Stimulated activated naive CD8-positive, alpha-beta T cell treated with anti-CD3 and anti-CD28 coated beads, Interleukin-15, Interleukin-2, amounts not matched to agents 100 ng/mL and 50 ng/mL, for 24 hours (primary cell): ENCODE measurements at regions not wholly inside any gene's neighbourhood (a gene's known extent, or its start where the extent isn't known, plus 50 kb on each side); places are given as distances from the start of the nearest gene placed in this dataset.

Experiments used
- H3K27ac Mint-ChIP-seq: one replicate; pipeline ENCODE4 v1.8.0; 2021; ENCODE audit warnings: mild to moderate bottlenecking, mixed read lengths
- H3K27me3 Mint-ChIP-seq: one replicate; pipeline ENCODE4 v1.8.0; 2021; ENCODE audit warnings: mixed read lengths
- H3K36me3 Mint-ChIP-seq: one replicate; pipeline ENCODE4 v1.8.0; 2021; ENCODE audit warnings: low read depth, mixed read lengths
- H3K4me1 Mint-ChIP-seq: one replicate; pipeline ENCODE4 v1.8.0; 2021; ENCODE audit warnings: low read depth, mixed read lengths
- H3K4me3 Mint-ChIP-seq: one replicate; pipeline ENCODE4 v1.8.0; 2021; ENCODE audit warnings: mild to moderate bottlenecking, mixed read lengths
- H3K9me3 Mint-ChIP-seq: one replicate; pipeline ENCODE4 v1.8.0; 2021; ENCODE audit warnings: mixed read lengths

GRCh38 chr20:60064554-60065196, 106.5 kb downstream of the CDH26 start:
- Mint-ChIP-seq H3K4me1 (peaks cover 11% of the 10 kb centered on the region), H3K27me3 (no peaks in the 10 kb centered on the region), H3K36me3 (no peaks in the 10 kb centered on the region), H3K27ac (no peak overlapping the region), H3K4me3 (no peak overlapping the region), H3K9me3 (no peaks in the 10 kb centered on the region)

GRCh38 chr20:60065741-60066437, 107.7 kb downstream of the CDH26 start:
- Mint-ChIP-seq H3K36me3 (no peaks in the 10 kb centered on the region), H3K27ac (no peak overlapping the region), H3K4me3 (no peak overlapping the region), H3K4me1 (peaks cover 11% of the 10 kb centered on the region), H3K27me3 (no peaks in the 10 kb centered on the region), H3K9me3 (no peaks in the 10 kb centered on the region)

- Mint-ChIP-seq H3K4me1 (peaks cover 11% of the 10 kb centered on the region), H3K9me3 (no peaks in the 10 kb centered on the region), H3K36me3 (no peaks in the 10 kb centered on the region)
These were observed 108.2 kb downstream of the CDH26 start for GRCh38 chr20:60066438-60066823.

GRCh38 chr20:60068509-60068908, 110.3 kb downstream of the CDH26 start:
- no peaks in the 10 kb centered on the region for H3K36me3 Mint-ChIP-seq
- H3K27me3 Mint-ChIP-seq, result no peaks in the 10 kb centered on the region
- H3K9me3 Mint-ChIP-seq, result no peaks in the 10 kb centered on the region
- peaks cover 9% of the 10 kb centered on the region for H3K4me1 Mint-ChIP-seq
- H3K4me3 Mint-ChIP-seq, result no peak overlapping the region
- no peak overlapping the region for H3K27ac Mint-ChIP-seq

More at GRCh38 chr20:60066438-60066823, 108.2 kb downstream of the CDH26 start:
- no peak overlapping the region for H3K27ac Mint-ChIP-seq
- H3K4me3 Mint-ChIP-seq, result no peak overlapping the region
- no peaks in the 10 kb centered on the region for H3K27me3 Mint-ChIP-seq

- H3K4me1 Mint-ChIP-seq, result no peaks in the 10 kb centered on the region
- H3K9me3 Mint-ChIP-seq, result no peaks in the 10 kb centered on the region
- H3K27me3 Mint-ChIP-seq, result no peaks in the 10 kb centered on the region
- no peaks in the 10 kb centered on the region for H3K36me3 Mint-ChIP-seq
- H3K27ac Mint-ChIP-seq, result no peak overlapping the region
- H3K4me3 Mint-ChIP-seq, result no peak overlapping the region
These were observed 111.4 kb downstream of the CDH26 start for GRCh38 chr20:60069656-60070055.

- Mint-ChIP-seq H3K4me1 (no peaks in the 10 kb centered on the region), H3K27ac (no peak overlapping the region), H3K27me3 (no peaks in the 10 kb centered on the region), H3K4me3 (no peak overlapping the region), H3K9me3 (no peaks in the 10 kb centered on the region), H3K36me3 (no peaks in the 10 kb centered on the region)
These were observed 112.6 kb downstream of the CDH26 start for GRCh38 chr20:60070791-60071190.

- H3K27ac Mint-ChIP-seq, result no peak overlapping the region
- H3K36me3 Mint-ChIP-seq, result no peaks in the 10 kb centered on the region
- no peak overlapping the region for H3K4me3 Mint-ChIP-seq
- no peaks in the 10 kb centered on the region for H3K9me3 Mint-ChIP-seq
- H3K4me1 Mint-ChIP-seq, result no peaks in the 10 kb centered on the region
- no peaks in the 10 kb centered on the region for H3K27me3 Mint-ChIP-seq
These were observed 113.7 kb downstream of the CDH26 start for GRCh38 chr20:60071965-60072364.

GRCh38 chr20:60073086-60073485, 114.9 kb downstream of the CDH26 start:
- Mint-ChIP-seq H3K4me1 (no peaks in the 10 kb centered on the region), H3K27ac (no peak overlapping the region), H3K9me3 (no peaks in the 10 kb centered on the region), H3K36me3 (no peaks in the 10 kb centered on the region), H3K27me3 (no peaks in the 10 kb centered on the region), H3K4me3 (no peak overlapping the region)

GRCh38 chr20:60073504-60073903, 115.3 kb downstream of the CDH26 start:
- H3K9me3 Mint-ChIP-seq, result no peaks in the 10 kb centered on the region

GRCh38 chr20:60074276-60074675, 116.1 kb downstream of the CDH26 start:
- Mint-ChIP-seq H3K4me1 (no peaks in the 10 kb centered on the region), H3K27me3 (no peaks in the 10 kb centered on the region), H3K4me3 (no peak overlapping the region), H3K27ac (no peak overlapping the region), H3K9me3 (no peaks in the 10 kb centered on the region), H3K36me3 (no peaks in the 10 kb centered on the region)

More at GRCh38 chr20:60073504-60073903, 115.3 kb downstream of the CDH26 start:
- Mint-ChIP-seq H3K36me3 (no peaks in the 10 kb centered on the region), H3K27ac (no peak overlapping the region), H3K4me3 (no peak overlapping the region), H3K4me1 (no peaks in the 10 kb centered on the region), H3K27me3 (no peaks in the 10 kb centered on the region)

- no peaks in the 10 kb centered on the region for H3K9me3 Mint-ChIP-seq
- no peak overlapping the region for H3K27ac Mint-ChIP-seq
- H3K36me3 Mint-ChIP-seq, result no peaks in the 10 kb centered on the region
- H3K27me3 Mint-ChIP-seq, result no peaks in the 10 kb centered on the region
- no peak overlapping the region for H3K4me3 Mint-ChIP-seq
- H3K4me1 Mint-ChIP-seq, result no peaks in the 10 kb centered on the region
These were observed 120.4 kb downstream of the CDH26 start for GRCh38 chr20:60078351-60079250.

GRCh38 chr20:60080401-60080800, 122.2 kb downstream of the CDH26 start:
- H3K36me3 Mint-ChIP-seq, result no peaks in the 10 kb centered on the region
- no peak overlapping the region for H3K4me3 Mint-ChIP-seq
- no peaks in the 10 kb centered on the region for H3K4me1 Mint-ChIP-seq
- H3K9me3 Mint-ChIP-seq, result no peaks in the 10 kb centered on the region
- H3K27me3 Mint-ChIP-seq, result no peaks in the 10 kb centered on the region
- H3K27ac Mint-ChIP-seq, result no peak overlapping the region

GRCh38 chr20:60085551-60086132, 127.4 kb downstream of the CDH26 start:
- Mint-ChIP-seq H3K4me1 (no peaks in the 10 kb centered on the region), H3K4me3 (no peak overlapping the region), H3K36me3 (no peaks in the 10 kb centered on the region), H3K9me3 (no peaks in the 10 kb centered on the region), H3K27me3 (peaks cover 7% of the 10 kb centered on the region), H3K27ac (no peak overlapping the region)

GRCh38 chr20:60086821-60087562, 128.8 kb downstream of the CDH26 start:
- Mint-ChIP-seq H3K4me3 (no peak overlapping the region), H3K9me3 (no peaks in the 10 kb centered on the region), H3K36me3 (no peaks in the 10 kb centered on the region), H3K27ac (no peak overlapping the region), H3K27me3 (peaks cover 7% of the 10 kb centered on the region), H3K4me1 (no peaks in the 10 kb centered on the region)
